HepG2 (cell line): ENCODE measurements at regions not wholly inside any gene's neighbourhood (a gene's known extent, or its start where the extent isn't known, plus 50 kb on each side); places are given as distances from the start of the nearest gene placed in this dataset.

Experiments used
- ATAC-seq: fragments of 200-7000 bp; cut with Tn5 transposase; 3 replicates; pipeline ENCODE4 v1.9.1; 2020; ENCODE audit warnings: mild to moderate bottlenecking, moderate library complexity
- BruUV-seq: library from RNA; stranded (reverse); fragments of 400-500 nt; replicated peaks from 2 replicates; lab custom pipeline; 2021; lab: Mats Ljungman, UMichigan
- CTCF ChIA-PET: fragments of 300-600 bp; formaldehyde crosslinking; extraction: SDS; loops from one replicate; lab custom pipeline; 2021; ENCODE audit warnings: low total read pairs, inconsistent platforms, low intra/inter-chr PET ratio; lab: Yijun Ruan, JAX
- POLR2A ChIA-PET: fragments of 350-600 bp; sonication (Branson Sonifier 250); formaldehyde crosslinking; loops from one replicate; lab custom pipeline; 2020; ENCODE audit warnings: antibody characterized with exemption, inconsistent platforms; lab: Yijun Ruan, JAX
- DNase-seq: peaks from one replicate; pipeline ENCODE4 v3.0.0-alpha.2; 2015; ENCODE audit warnings: low spot score
- FAIRE-seq: peaks from 3 replicates; lab custom pipeline; 2011; peaks lifted over from hg19 to GRCh38; lab: Jason Lieb, UNC
- H2AFZ ChIP-seq: one replicate; pipeline ENCODE4 v1.6.1; 2011; ENCODE audit warnings: low read length, inconsistent platforms
- H3K27ac ChIP-seq: fragments of 300-600 bp; 3 replicates; pipeline ENCODE4 v1.8.0; 2011; ENCODE audit warnings: mixed run types, mild to moderate bottlenecking, mixed read lengths, low read length, inconsistent platforms; ENCODE audit not compliant: insufficient read depth; ENCODE audit errors: extremely low read length
- H3K27me3 ChIP-seq, 2 experiments: fragments of 200-600 bp in 1 of 2; 2 replicates in 1 of 2; 3 replicates in 1 of 2; pipeline versions ENCODE4 v1.6.0 to v1.8.0; 2011; ENCODE audit warnings: low read length in 2 of 2, mild to moderate bottlenecking in 2 of 2, moderate library complexity in 2 of 2, inconsistent platforms in 1 of 2; ENCODE audit not compliant: insufficient read depth in 2 of 2, control insufficient read depth in 1 of 2
- H3K36me3 ChIP-seq, 2 experiments: fragments of 200-600 bp in 1 of 2; replicated peaks in 1 of 2; 2 replicates in 1 of 2; 3 replicates in 1 of 2; pipeline versions ENCODE4 v1.5.1 to v1.8.0; 2011; ENCODE audit warnings: low read length in 2 of 2, inconsistent platforms in 1 of 2; ENCODE audit not compliant: insufficient read depth in 2 of 2, control insufficient read depth in 1 of 2
- H3K4me1 ChIP-seq: 2 replicates; pipeline ENCODE4 v1.5.1; 2012; ENCODE audit warnings: low read length, inconsistent platforms; ENCODE audit not compliant: insufficient read depth
- H3K4me2 ChIP-seq: 2 replicates; pipeline ENCODE4 v1.6.0; 2011; ENCODE audit warnings: low read depth, low read length, inconsistent platforms
- H3K4me3 ChIP-seq, 3 experiments: fragments of 200-600 bp in 1 of 3; sonication (generic), shearing (Covaris generic) in 1 of 3; replicated peaks in 1 of 3; 2 replicates each; pipeline ENCODE4 v1.5.1; 2011 to 2016; ENCODE audit warnings: low read length in 3 of 3, inconsistent platforms in 2 of 3, low read depth in 2 of 3, mild to moderate bottlenecking in 2 of 3, control low read depth in 1 of 3, mixed read lengths in 1 of 3; ENCODE audit not compliant: insufficient read depth in 1 of 3
- H3K79me2 ChIP-seq: one replicate; pipeline ENCODE4 v1.6.1; 2011; ENCODE audit warnings: low read length, inconsistent platforms; ENCODE audit not compliant: insufficient read depth
- H3K9ac ChIP-seq: 2 replicates; pipeline ENCODE4 v1.6.0; 2011; ENCODE audit warnings: mild to moderate bottlenecking, low read depth, low read length, inconsistent platforms; ENCODE audit not compliant: insufficient read depth
- H3K9me3 ChIP-seq: 2 replicates; pipeline ENCODE4 v1.5.1; 2012; ENCODE audit warnings: mild to moderate bottlenecking, low read length
- H4K20me1 ChIP-seq: 2 replicates; pipeline ENCODE4 v1.6.0; 2011; ENCODE audit warnings: inconsistent platforms, mild to moderate bottlenecking, low read length, moderate library complexity; ENCODE audit not compliant: insufficient read depth
- IRX3 ChIP-seq: sonication (generic); formaldehyde crosslinking; IDR thresholded peaks from 2 replicates; pipeline ENCODE4 v1.8.1; 2023; ENCODE audit warnings: mild to moderate bottlenecking, low read depth, missing genetic modification reagents, borderline replicate concordance
- KDM2A ChIP-seq: sonication (generic); formaldehyde crosslinking; IDR thresholded peaks from 2 replicates; pipeline ENCODE4 v1.4.0; 2020; ENCODE audit warnings: low read depth, missing genetic modification reagents, borderline replicate concordance
- MAF1 ChIP-seq: sonication (generic); formaldehyde crosslinking; IDR thresholded peaks from 2 replicates; pipeline ENCODE4 v1.5.0; 2020; ENCODE audit warnings: missing genetic modification reagents, borderline replicate concordance
- NPAS2 ChIP-seq: sonication (generic); formaldehyde crosslinking; IDR thresholded peaks from 2 replicates; pipeline ENCODE4 v1.8.0; 2022; ENCODE audit warnings: mild to moderate bottlenecking, missing genetic modification reagents, borderline replicate concordance
- PRDM10 ChIP-seq: sonication (generic); formaldehyde crosslinking; IDR thresholded peaks from 2 replicates; pipeline ENCODE4 v1.4.0; 2020; ENCODE audit warnings: low read depth, missing genetic modification reagents
- RBFOX2 ChIP-seq: fragments of 200-400 bp; formaldehyde crosslinking; IDR thresholded peaks from 2 replicates; pipeline ENCODE4 v1.6.1; 2017; ENCODE audit warnings: low read depth, mild to moderate bottlenecking, low read length
- TBL1XR1 ChIP-seq: fragments of 150-350 bp; IDR thresholded peaks from 2 replicates; pipeline ENCODE4 v1.6.1; 2014; ENCODE audit warnings: borderline replicate concordance, low read length; ENCODE audit not compliant: partially characterized antibody
- THYN1 ChIP-seq: sonication (generic); formaldehyde crosslinking; IDR thresholded peaks from 2 replicates; pipeline ENCODE4 v1.8.1; 2023; ENCODE audit warnings: low read depth, mild to moderate bottlenecking, moderate library complexity, missing genetic modification reagents, borderline replicate concordance
- ZNF225 ChIP-seq: sonication (generic); formaldehyde crosslinking; IDR thresholded peaks from 2 replicates; pipeline ENCODE4 v1.4.0; 2020; ENCODE audit warnings: mild to moderate bottlenecking, missing genetic modification reagents
- ZNF598 ChIP-seq: sonication (generic); formaldehyde crosslinking; IDR thresholded peaks from 2 replicates; pipeline ENCODE4 v1.5.1; 2020; ENCODE audit warnings: mild to moderate bottlenecking, missing genetic modification reagents, borderline replicate concordance
- ZNF629 ChIP-seq: sonication (generic); formaldehyde crosslinking; conservative IDR thresholded peaks from 2 replicates; pipeline ENCODE4 v1.5.0; 2020; ENCODE audit warnings: missing genetic modification reagents
- ZSCAN21 ChIP-seq: sonication (generic); formaldehyde crosslinking; IDR thresholded peaks from 2 replicates; pipeline ENCODE4 v1.8.0; 2022; ENCODE audit warnings: mild to moderate bottlenecking, missing genetic modification reagents, moderate library complexity, borderline replicate concordance
- WGBS: methylation state at CpG from one replicate; pipeline ENCODE4 v1.1.6; 2017; ENCODE audit warnings: low lambda C conversion rate; 5-methylcytosine and 5-hydroxymethylcytosine counted together
- in situ Hi-C: cut with HindIII; loops from 2 replicates; pipeline ENCODE4 v1.10.0; 2017; ENCODE audit warnings: low pct_unique_long_range_greater_than_20kb; ENCODE audit not compliant: extremely low pct_ligation_motif_present
- intact Hi-C: fragments of 100-400 bp; cut with micrococcal nuclease; formaldehyde crosslinking; loops from one replicate; pipeline ENCODE4 v1.10.0; 2022; ENCODE audit not compliant: unreplicated experiment
- TF ChIP-seq, protein P1 (sequence below): sonication (generic); formaldehyde crosslinking; IDR thresholded peaks from 2 replicates; pipeline ENCODE4 v1.8.0; 2022; ENCODE audit warnings: mild to moderate bottlenecking, missing genetic modification reagents, moderate library complexity

DNA sequence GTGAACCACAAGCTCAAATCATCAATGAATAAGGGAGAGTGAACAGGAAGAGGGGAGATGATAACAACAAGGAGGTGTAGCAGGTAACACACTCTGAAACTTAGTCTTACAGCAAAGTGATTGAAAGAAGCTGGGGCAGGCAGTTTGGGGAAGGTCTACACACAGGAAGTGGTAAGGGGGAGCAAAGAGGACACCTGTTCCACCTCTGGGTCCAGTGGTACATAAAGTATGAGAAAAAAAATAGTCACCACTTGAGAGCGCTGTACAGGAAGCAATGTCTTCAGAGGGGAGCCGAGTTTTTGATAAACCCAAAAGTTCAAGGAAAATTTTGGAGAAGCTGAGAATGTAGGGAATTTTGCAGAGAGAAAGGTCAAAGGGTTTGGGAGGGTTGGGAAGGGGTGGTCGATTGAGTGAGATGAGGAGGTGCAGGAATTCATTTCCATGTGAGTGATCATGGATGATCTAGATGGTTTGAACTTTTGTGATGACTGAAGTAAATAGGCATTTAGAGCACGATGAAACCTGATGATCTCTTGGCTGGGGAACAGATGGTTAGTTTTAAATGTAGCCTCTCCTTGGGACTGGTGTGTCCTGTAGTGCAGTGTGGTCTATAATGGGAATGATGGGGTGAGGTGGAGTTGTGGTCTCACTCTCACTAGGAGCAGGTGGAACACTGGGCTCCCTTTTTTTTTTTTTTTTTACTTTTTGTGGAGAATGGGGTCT lies 142.0 kb downstream of the RBMX2 start:
- in situ Hi-C loops, result loop anchor here (10.0 kb wide), 1 partner anchor 371 kb away; no protein-coding TSS in a partner anchor
- ATAC-seq, result no peak
- Histone ChIP-seq H2AFZ (no peak overlapping the region), H3K9ac (no peak overlapping the region), H3K27me3 (no peaks in the 10 kb centered on the region), H3K4me1 (no peaks in the 10 kb centered on the region), H3K4me2 (no peak overlapping the region), H3K79me2 (no peaks in the 10 kb centered on the region), H3K9me3 (no peaks in the 10 kb centered on the region), H4K20me1 (no peaks in the 10 kb centered on the region), H3K4me3 (no peak overlapping the region), H3K27ac (no peak overlapping the region), H3K36me3 (no peaks in the 10 kb centered on the region)
- no TSS peak for BruUV-seq
- intact Hi-C loops, result no loop called here
- TF ChIP-seq ZNF629 (CRISPR knock-in tag), result no peak
- no peak for TF ChIP-seq NPAS2 (CRISPR knock-in tag)
- TF ChIP-seq ZNF225, result no peak
- no peak for TF ChIP-seq ZSCAN21 (CRISPR knock-in tag)
- TF ChIP-seq, protein P1, sequence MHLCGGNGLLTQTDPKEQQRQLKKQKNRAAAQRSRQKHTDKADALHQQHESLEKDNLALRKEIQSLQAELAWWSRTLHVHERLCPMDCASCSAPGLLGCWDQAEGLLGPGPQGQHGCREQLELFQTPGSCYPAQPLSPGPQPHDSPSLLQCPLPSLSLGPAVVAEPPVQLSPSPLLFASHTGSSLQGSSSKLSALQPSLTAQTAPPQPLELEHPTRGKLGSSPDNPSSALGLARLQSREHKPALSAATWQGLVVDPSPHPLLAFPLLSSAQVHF, result no peak
- no peak for FAIRE-seq
- 26% methylated on average over 4 of the region's 4 CpGs for WGBS
- ChIA-PET CTCF (no interaction called here), POLR2A (no interaction called here)
- no peak for DNase-seq

DNA sequence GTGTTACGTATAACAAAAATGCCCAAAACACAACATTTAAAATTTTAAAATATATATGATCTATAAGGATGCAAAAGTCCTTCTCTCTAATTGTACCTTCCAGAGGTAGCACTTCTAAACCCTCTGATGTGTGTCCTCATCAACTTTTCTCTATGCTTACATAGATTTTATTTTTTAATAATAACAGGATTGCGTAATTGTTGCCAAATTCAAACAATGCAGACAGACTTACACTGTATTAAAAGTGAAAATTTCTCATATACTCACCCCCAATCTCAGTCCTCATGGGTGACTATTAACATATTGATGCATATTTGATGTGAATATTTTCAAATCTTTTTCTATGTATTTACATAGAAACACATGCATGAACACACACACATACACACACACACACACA lies 144.0 kb downstream of the RBMX2 start:
- DNase-seq, result no peak
- Histone ChIP-seq H3K79me2 (no peaks in the 10 kb centered on the region), H4K20me1 (no peaks in the 10 kb centered on the region), H2AFZ (no peak overlapping the region), H3K27ac (no peak overlapping the region), H3K27me3 (no peaks in the 10 kb centered on the region), H3K9ac (no peak overlapping the region), H3K4me2 (no peak overlapping the region), H3K9me3 (no peaks in the 10 kb centered on the region), H3K4me3 (no peak overlapping the region), H3K4me1 (no peaks in the 10 kb centered on the region), H3K36me3 (no peaks in the 10 kb centered on the region)
- ATAC-seq, result no peak
- 50% methylated on average over 2 of the region's 2 CpGs for WGBS
- ChIA-PET POLR2A (no interaction called here), CTCF (no interaction called here)
- FAIRE-seq, result no peak
- intact Hi-C loops, result no loop called here
- no TSS peak for BruUV-seq
- in situ Hi-C loops, result loop anchor here (10.0 kb wide), 1 partner anchor 369 kb away; no protein-coding TSS in a partner anchor
- TF ChIP-seq KDM2A (CRISPR knock-in tag) (no peak), RBFOX2 (no peak), IRX3 (no peak), TBL1XR1 (no peak), ZNF598 (CRISPR knock-in tag) (no peak), THYN1 (CRISPR knock-in tag) (no peak), MAF1 (CRISPR knock-in tag) (no peak), PRDM10 (no peak)
